LHCN-M2 (cell line): ENCODE measurements at regions not wholly inside any gene's neighbourhood (a gene's known extent, or its start where the extent isn't known, plus 50 kb on each side); places are given as distances from the start of the nearest gene placed in this dataset.

Source experiments
- DNase-seq: peaks from one replicate; pipeline ENCODE4 v3.0.0-alpha.2; 2012; ENCODE audit warnings: low read depth

DNA sequence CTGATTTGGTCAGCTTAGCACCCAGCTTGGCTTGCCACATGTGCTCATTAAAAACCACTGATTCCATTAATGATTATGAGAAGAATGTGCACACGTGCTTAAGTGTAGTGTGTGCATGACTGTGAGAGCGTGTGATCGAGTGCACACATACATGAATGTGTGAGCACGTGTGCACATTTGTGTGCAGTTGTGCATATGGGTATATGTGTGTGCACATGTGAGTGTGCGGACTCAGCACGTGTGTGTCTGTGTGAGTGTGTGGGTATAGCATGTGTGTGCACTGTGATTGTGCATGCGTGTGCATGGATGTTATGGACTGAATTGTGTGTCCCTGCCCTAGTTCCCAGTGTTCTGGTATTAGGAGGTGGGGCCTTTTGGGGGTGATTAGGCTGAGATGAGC, 202.1 kb upstream of the ZNF536 start:
- DNase-seq = no peak

DNA sequence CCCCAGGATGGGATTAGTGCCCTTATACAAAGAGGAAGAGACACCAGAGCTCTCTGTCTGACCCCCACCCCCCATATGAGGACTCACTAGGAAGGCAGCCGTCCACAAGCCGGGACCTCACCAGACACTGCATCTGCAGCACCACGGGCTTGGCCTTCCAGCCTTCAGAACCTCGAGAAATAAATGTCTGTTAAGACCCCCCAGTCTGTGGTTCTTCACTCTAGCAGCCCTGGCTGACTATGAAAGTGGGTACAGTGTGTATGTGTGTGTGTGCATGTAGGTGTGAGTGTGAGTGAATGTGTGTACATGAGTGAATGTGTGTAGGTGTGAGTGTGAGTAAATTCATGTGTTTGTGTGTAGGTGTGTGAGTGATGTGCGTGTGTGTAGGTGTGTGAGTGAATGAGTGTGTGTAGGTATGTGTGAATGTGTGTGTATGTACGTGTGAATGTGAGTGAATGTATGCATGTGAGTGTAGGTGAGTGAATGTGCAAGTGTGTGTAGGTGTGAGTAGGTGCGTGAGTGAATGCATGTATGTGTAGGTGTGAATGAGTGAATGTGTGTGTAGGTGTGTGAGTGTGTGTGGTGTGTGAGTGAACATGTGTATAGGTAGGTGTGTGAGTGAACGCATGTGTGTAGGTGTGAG, 201.6 kb upstream of the ZNF536 start:
- DNase-seq = no peak

DNA sequence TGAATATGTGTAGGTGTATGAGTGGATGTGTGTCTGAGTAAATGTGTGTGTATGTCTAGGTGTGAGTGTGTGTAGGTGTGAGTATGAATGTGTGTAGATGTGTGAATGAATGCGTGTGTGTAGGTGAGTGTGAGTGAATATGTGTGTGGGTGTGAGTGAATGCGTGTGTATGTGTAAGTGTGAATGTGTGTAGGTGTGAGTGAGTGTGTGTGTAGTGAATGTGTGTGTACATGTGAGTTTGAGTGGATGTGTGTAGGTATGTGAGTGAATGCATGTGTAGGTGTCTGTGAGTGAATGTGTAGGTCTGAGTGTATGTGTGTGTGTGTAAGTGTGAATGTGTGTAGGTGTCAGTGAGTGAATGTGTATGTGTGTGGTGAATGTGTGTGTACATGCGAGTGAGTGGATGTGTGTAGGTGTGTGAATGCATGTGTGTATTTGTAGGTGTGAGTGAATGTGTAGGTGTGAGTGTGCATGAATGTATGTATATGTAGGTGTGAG, 201.0 kb upstream of the ZNF536 start:
- no peak for DNase-seq

DNA sequence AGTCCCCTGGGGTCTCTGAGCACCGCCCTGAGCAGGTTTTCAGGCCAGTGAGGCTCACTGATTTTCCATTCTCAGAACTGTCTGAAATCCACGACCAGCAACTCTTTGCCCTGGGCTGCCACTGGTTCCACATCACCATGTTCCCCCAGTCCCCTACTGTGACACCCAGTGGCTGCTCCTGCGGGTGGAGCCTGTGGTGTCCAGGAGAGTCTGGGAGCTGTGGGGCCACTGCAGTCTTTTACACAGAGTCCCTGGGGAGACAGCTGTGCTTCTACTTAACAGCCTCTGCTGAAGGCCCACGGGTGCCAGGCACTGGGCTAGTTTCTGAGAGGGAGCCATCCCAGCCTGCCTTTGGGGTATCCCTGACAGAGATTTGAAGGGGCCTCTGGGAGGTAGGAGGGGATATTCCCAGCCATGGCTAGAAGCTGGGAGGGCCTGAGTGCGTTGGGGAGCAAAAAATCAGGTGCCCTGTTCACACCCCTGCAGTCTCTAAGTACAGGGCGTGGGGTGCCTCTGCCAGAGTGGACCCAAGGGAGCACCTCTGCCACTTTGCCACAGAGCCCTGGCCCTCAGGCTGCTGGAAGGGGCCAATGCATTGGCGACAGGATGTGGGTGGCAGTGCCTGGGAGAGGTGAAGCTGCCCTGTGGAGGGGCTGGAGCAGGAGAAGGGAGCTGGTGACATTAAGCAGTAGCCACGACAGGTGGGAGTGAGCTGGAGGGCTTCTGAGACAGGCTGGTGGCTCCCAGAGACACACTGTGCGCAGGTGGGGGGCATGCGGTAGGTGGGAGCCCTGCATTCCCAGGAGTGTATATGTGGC, 200.2 kb upstream of the ZNF536 start:
- DNase-seq = no peak

DNA sequence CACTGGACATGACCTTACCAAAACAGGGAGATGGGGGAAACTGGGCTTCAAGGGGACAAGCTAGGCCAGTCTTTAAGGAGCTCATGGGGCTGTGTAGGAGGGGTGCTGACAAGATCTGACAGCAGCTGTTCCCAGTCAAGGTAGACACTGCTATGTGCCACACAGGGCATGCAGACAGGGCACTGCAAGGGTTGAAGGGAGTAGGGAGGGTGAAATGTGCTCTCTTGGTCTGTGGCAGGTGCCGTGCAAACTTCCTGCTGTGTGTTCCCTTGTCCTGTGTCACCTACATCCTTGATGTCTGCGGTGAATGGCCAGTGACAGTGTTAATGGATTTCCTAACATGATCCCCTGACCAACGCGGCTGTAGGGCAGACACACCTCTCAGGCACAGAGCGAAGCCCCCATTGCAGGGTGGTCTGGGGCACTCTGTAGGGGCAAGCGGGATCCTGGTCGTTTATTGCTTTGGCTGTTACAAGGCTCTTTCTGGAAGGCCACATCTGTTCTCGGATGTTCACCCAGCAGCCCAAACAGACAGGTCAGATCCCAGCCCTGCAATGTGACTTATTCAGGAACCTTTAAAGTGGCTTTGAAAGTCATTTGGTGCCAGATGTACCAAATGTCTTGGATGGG, 199.5 kb upstream of the ZNF536 start:
- no peak for DNase-seq

DNA sequence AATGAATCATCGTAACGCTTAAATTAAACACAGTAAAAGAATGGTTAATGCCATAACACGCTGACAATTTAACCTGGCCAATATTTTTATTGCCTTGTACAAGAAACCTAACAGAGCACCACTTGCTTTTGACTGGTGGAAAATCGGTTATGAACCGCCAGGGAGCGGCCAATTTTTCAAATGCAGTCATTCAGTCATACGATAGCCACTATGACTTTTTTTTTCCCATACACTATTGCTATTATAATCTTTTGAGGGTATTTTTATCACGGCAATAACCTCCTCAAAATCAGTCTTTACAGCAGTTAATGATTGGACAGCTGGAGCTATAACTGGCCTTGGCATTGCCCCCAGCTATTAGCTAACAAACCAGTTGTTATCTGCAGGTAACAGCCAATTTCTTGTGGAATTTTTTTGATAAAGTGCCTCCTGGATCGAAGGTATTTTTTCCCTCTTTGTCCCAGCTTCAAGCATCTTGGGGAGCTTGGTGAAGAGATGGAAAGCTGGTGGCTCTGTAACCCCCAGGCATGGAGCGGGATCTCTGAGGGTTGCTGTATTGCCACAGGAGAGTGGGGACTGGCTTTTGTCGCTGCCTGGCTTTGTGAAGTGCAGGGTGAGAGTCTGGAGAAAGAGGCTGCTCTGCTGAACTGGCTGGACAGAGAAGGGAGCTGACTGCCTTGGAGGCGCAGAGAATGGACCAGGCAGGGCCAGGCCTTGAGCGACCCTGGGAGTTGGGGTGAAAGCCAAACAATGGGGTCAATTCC, 198.4 kb upstream of the ZNF536 start:
- DNase-seq = no peak

DNA sequence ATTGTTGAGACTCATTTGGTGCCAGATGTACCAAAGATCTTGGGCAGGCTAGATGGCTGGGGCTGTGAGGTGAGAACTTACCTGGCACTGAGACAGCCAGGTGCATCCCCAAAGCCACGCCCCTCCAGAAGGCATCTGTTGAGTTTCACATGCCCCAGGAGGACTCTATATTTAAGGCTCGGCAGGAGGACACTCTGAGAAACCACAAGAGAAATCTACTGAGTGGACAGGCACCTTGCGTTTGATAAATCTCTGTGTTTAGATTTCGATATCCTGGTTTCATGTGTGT, 197.9 kb upstream of the ZNF536 start:
- no peak for DNase-seq

DNA sequence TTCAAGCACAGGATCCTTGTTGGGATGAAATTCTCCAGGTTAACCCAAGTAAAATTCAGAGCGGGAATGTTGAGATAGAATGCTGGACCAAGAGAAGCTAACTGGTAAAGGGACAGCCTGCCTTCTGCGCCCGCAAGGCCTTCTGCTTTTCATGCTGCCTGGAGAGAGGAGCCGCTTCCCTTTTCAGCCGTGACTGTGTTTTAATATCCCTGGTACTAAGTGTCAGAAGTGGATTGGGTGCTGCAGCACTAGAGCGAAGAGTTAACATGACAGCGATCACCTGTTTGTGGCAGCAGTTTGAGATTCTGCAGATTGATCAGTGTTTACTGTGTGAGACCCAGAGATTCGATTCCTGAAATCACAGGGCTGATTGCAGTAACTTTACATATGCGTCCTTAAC, 197.4 kb upstream of the ZNF536 start:
- no peak for DNase-seq

DNA sequence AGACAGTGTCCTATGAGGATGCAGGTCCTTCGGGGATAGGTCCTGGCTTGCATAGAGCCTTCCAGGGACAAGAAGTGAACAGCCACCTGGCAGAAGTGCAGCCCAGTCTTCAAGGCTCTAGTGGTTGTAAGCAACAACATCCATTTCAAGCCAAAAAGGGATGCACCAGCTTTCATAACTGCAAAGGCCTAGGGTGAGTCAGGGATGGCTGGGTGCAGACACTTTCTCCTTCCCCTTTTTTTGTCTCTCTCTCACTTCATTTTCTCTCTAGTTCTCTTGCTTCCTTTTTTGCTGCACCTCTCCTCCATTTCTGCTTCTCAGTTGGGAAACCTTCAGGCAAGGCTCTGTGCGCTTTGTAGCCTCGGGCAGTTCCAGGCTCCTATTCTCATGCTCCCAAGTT, 196.2 kb upstream of the ZNF536 start:
- no peak for DNase-seq

DNA sequence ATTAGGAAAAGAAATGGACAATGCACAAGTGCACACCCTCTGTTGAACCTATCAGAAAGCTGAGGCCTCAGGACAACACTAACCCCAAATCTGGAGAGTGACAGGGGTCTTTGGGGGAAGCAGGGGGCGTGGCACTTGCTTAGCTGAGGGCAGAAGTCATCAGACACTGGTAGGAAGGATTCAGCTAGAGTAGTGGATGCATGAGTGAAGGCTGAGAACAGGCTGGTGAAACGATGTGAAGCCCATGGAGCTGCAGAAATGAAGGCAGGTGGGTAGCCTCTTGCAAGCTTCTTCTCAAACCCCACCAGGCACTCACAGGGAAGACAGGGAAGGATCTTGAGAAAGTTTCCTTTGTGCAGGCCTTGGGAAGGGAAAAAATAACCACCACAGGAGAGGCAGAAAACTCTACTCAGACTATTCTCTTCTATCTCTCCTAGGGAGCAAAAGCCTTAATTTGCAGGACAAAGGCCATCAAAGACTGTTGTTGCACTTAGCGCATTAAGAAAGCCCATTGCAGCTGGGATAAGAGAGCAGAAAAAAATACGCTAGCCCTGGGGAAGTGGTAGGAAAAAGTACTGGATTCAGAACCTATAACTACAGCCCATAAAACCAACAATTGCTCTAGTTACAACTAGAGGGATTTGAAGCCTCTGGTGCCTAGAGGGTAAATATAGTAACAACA, 193.3 kb upstream of the ZNF536 start:
- DNase-seq = no peak

DNA sequence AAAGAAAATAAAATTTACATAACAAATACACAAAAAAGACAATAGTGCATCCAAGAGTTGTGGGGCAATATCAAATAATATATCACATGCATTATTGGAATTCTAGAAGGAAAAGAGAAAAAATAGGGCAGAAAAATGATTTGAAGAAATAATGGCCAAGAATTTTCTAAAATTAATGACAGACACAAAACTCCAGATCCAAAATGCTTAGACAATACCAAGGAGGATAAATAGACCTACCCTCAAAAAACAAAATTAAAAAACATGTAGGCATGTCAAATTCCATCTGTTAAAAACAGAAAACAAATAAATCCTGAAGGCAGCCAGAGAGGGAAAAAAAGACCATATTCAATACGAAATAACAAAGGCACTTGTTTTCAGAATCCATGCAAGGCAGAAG, 191.5 kb upstream of the ZNF536 start:
- DNase-seq = no peak

DNA sequence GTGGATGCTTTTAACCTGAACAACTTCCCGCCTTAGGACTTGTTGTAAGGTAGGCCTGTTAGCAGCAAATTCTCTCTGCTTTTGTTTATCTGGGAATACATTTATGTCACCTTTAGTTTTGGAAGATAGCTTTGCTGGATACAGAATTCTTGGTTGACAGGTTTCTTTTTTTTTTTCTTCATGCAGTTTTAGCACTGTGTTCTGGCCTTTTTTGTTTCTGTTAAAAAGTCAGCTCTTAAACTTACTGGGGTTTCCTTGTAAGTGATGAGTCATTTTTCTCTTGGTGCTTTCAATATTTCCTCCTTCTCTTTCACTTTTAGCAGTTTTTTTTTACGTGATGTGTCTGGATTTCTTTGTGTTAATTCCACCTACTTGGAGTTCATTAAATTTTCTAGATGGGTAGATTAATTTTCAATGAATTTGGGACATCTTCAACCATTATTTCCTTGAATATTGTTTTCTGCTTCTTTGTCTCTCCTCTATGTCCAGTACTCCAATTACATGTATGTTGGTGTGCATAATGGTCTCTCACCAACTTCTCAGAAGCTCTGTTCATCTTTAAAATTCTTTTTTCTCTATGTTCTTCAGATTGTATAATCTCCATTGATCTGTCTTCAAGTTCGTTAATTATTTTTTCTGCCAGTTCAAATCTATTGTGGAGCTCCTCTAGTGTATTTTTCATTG, 188.2 kb upstream of the ZNF536 start:
- DNase-seq = no peak

DNA sequence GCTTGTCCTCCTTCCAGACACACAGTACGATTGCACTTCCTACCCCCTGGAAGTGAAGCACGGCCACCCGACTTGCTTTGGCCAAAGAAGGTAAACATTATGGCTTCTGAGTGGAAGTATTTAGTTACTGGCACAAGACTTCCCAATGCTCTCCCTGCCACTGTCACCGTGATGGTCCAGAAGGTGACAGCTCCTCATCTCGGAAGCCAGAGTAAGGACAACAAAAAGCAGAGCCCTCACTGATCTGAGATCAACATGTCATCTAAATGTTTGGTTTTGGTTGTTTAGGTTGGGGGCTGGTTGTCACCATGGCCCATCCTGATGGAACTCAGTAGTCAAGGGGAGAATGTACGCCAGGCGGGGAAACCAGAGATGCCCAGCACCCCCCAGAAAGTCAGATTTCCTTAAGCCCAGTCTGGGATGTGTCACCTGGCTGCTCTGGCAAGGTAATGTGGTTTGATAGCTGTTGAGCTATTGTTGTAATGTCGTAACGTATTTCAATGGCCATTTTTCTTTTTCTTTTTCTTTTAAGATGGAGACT, 170.1 kb upstream of the ZNF536 start:
- no peak for DNase-seq

DNA sequence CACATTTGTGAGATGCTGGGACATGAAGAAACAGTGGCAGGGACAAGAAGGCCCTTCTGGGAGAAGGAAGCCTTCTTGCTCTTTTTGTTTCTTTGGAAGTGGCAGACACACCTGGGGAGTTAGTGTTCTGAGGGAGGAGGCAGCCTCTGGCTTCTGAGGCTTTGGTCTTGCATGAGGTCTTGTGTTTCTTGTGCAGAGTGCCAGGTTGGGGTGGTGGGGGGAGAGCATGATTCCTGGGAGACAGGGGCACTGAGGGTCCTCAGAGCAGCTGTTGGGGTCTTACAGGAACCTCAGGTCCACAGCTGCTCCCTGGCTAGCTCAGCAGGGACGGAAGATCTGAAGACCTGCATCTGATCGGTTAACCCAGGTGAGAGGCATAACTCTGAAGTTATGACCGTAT, 167.5 kb upstream of the ZNF536 start:
- DNase-seq = no peak

DNA sequence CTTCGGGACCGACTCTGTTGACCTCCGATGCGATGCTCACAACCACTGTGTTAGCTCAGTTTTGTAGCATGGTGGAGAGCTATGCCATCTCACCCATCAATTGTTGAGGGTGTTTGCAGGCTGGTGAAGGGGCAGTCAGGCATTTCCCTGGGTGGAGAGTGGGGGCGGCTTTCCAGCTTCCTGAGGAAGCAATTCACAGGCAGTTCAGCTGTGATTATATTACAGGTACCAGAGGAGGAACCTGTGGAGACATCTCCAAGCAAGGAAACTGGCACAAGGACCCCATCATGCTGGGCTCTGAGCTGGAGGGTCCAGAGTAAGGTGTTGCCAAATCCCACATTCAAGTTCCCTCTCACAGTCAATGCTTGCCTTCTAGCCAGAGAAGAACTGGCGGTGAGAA, 166.0 kb upstream of the ZNF536 start:
- DNase-seq = no peak

DNA sequence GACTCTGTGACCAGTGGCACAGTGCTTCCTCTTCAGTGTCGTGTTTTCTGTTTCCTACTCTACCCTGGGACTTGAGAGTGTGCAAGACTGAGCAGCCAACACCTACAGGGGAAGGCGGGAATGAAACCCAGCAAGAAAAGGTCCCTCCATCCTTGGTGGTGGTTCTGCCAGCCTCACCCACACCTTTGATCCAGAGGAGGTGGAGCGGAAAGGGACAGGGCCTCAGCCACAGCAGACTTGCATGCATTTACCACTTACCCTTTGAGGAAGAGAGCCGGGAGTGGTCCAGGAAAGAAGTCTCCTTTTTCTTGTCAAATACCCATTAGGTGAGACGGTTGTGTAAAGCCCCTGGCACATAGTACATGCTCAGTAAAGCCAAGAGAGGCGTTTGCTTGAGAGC, 164.8 kb upstream of the ZNF536 start:
- DNase-seq = no peak

DNA sequence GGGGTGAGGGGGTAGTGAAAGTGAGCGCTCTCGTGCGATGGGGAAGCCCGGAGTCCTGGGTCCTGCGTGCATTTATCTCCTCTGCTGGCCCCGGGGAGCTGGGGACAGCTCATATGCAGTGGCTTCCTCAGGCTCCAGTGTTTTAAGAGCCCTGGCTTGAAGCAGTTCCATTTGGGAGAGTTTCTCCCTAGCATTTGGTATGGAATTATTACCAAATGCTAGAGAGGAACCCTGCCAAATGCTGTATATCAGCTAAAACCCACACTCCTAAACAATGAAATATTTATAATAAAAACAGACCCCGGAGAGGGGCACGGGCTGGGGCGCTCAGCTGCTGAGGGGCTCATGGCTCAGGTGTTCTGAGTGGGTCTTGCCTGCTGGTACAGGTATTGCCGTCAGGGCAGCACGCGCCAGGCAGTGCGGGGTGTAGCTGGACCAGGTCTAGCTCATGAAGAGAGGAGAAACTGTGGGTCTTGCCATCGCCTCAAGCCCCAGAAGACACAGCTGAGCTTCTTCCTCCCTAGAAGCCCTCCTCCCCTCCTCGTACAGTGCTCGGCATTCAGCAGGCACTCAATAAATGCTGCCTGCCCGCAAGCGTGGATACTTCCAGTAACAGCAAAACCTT, 163.6 kb upstream of the ZNF536 start:
- DNase-seq = no peak

DNA sequence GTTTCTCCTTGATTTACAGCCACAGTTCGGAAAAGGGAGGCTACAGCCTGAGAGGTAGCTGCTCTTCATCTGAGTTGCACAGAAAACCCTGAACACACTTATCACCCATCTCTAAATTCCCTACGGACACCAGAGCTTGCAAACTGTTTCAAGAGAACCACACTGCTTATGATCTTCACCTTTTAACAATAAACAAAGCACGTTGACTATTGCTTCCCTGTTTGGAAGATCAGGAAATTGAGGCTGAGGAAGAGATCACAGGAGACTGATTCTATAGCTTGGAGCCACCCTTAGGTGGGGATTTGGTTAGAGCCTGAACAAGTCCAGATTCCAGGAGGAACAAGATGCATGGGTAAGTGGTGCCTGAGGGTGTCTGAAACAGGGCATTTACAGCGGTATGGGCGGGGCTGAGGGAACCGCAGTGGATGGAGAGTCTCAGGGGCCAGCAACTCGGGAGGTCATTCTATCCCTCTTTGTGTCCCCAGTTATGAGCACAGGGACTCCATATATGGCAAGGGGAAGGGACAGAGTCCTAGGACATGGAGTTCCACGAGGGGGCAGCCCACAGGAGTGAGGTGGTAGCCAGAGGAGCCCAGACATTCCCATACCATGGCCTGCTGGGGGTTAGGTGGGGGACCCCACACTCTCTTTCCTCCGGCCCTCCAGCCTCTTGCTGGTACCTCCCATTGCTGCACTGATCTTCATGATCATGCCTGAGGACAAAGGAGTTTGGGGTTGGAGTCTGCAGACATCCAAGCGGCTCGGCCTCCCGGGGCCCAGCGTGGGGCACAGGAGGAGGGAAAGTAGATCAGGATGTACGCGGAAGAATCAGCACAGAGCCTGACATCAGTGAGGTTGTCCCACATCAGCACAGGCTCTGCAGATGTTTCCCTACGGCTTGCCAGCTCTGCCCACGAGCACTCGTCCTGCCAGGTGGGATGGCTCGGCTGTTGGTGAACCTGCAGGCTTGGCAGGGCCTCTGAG, 162.3 kb upstream of the ZNF536 start:
- no peak for DNase-seq

DNA sequence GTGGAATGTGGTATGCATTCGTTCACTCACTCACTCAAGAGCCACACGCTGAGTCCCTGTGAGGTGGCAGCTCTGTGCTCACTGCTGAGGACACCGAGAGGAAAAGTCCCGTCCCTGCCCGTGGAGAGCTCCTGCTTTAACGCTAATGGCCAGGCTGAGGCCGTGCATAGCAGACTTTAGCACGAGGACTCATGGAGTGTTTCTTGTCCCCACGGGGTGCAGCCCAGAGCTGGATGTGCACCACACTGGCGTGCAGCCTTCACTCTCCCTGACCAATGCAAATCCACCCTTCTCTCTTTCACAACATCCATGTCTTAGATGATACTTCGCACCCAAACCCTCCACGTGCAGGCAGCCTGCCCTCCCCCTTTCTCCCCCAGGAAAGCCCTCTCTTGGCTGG, 159.6 kb upstream of the ZNF536 start:
- no peak for DNase-seq
